Skeletal muscle satellite cell (primary cell): ENCODE measurements at regions not wholly inside any gene's neighbourhood (a gene's known extent, or its start where the extent isn't known, plus 50 kb on each side); places are given as distances from the start of the nearest gene placed in this dataset.
"Not testable (repeated sequence)": the region's sequence is repeated elsewhere in the genome, so short reads cannot be mapped to it uniquely, and the experiment has no call there.

Experiments used
- H3K27me3 ChIP-seq: 2 replicates; pipeline ENCODE4 v1.7.0; 2013; ENCODE audit warnings: low read length; ENCODE audit not compliant: control insufficient read depth, insufficient read depth
- H3K36me3 ChIP-seq: 2 replicates; pipeline ENCODE4 v1.7.0; 2013; ENCODE audit warnings: mild to moderate bottlenecking, control low read depth, low read length; ENCODE audit not compliant: insufficient read depth
- H3K4me1 ChIP-seq: 2 replicates; pipeline ENCODE4 v1.7.0; 2013; ENCODE audit warnings: low read length; ENCODE audit not compliant: control insufficient read depth, insufficient read depth
- H3K4me2 ChIP-seq: 2 replicates; pipeline ENCODE4 v1.7.0; 2013; ENCODE audit warnings: mild to moderate bottlenecking, low read length
- H3K4me3 ChIP-seq: 2 replicates; pipeline ENCODE4 v1.7.0; 2013; ENCODE audit warnings: low read length
- H3K9ac ChIP-seq: 2 replicates; pipeline ENCODE4 v1.7.0; 2013; ENCODE audit warnings: mild to moderate bottlenecking, low read depth, low read length, moderate library complexity
- H3K9me3 ChIP-seq: replicated peaks from 2 replicates; pipeline ENCODE4 v1.7.0; 2013; ENCODE audit warnings: mild to moderate bottlenecking, control low read depth, low read length

DNA sequence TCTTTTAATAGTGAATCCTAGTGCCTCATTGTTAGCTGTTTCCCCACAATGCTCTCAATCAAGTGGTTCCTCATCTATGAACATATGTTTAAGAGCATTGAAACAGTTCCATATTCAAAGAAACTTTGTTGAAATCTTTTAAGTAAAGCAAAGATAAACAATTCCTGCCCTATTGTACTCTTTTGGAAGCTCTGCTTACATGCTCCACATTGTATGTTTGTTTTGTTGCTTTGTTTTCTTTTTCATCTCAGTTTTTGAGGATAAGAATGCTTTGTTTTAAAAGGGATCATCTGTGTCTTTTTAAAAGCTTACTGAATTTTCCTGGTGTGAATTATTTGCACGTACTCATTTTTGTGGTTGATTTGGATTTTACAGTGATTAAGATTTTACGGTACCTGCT, 132.2 kb upstream of the MARCKS start:
- H3K4me3 ChIP-seq, H3K9me3 ChIP-seq, H3K9ac ChIP-seq, H3K27me3 ChIP-seq, H3K4me1 ChIP-seq, H3K36me3 ChIP-seq, H3K4me2 ChIP-seq: not testable (repeated sequence)

- Histone ChIP-seq H3K9ac (no peak overlapping the region), H3K36me3 (no peaks in the 10 kb centered on the region), H3K4me1 (peaks cover 10% of the 10 kb centered on the region), H3K9me3 (no peaks in the 10 kb centered on the region), H3K4me3 (no peak overlapping the region), H3K4me2 (no peak overlapping the region), H3K27me3 (no peaks in the 10 kb centered on the region)
Measured at GRCh38 chr6:113731541-113731940, 125.6 kb upstream of the MARCKS start.

DNA sequence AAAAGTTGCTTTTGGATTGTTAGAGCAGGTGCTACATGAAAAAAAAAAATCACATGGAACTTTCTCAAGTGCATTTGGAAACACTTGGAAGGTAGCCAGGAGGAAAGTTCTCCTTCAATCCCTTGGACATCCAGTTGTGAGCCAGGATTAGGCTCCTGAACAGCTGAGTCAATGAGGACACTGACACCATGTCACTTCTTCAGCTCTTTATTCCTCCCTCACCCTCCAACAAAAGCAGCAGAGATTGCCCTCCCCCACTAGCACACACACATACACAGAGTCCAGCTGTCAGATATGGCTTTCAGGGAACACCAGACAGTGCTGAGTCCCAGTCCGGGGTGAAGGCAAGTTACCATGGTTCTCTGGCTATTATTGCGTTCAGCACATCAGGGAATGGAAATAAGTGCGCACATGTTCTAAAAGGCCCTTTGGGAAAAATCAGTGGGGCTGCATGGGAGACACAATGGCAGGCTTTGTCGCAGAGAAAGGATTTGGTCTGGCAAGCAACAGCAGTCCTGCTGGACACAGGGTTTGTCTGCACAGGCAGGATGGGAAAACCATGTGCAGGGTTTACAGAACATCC, 124.7 kb upstream of the MARCKS start:
- H3K4me2 ChIP-seq: peak overlapping the region; percentile 1
- H3K4me3 ChIP-seq: no peak overlapping the region
- no peaks in the 10 kb centered on the region for H3K9me3 ChIP-seq
- peaks cover 10% of the 10 kb centered on the region for H3K4me1 ChIP-seq
- H3K36me3 ChIP-seq: no peaks in the 10 kb centered on the region
- H3K27me3 ChIP-seq: no peaks in the 10 kb centered on the region
- no peak overlapping the region for H3K9ac ChIP-seq

DNA sequence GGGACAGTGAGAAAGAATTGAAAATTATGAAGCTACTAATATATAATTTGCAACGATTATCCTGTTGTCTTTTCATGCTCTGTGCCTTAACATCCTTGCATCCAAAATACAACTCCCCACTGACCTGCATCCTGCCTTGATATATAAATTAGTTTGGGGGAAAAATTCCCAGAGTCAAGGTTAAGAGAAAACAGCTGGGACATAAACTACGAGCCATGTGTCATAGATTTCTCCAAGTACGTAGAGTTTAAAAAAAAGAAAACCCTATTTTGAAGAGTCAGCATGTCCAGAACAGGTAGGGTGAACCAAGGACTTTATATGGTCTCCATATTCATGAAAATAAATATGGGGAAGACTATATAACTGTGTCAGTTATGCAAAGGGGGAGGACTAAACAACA, 123.8 kb upstream of the MARCKS start:
- no peak overlapping the region for H3K4me2 ChIP-seq
- no peak overlapping the region for H3K9ac ChIP-seq
- no peak overlapping the region for H3K4me3 ChIP-seq
- peaks cover 10% of the 10 kb centered on the region for H3K4me1 ChIP-seq
- H3K36me3 ChIP-seq: no peaks in the 10 kb centered on the region
- no peaks in the 10 kb centered on the region for H3K27me3 ChIP-seq
- H3K9me3 ChIP-seq: no peaks in the 10 kb centered on the region

- Histone ChIP-seq H3K4me1 (peaks cover 10% of the 10 kb centered on the region), H3K4me2 (no peak overlapping the region), H3K27me3 (no peaks in the 10 kb centered on the region), H3K36me3 (no peaks in the 10 kb centered on the region), H3K9me3 (no peaks in the 10 kb centered on the region), H3K4me3 (no peak overlapping the region), H3K9ac (no peak overlapping the region)
Measured at GRCh38 chr6:113734982-113735381, 122.2 kb upstream of the MARCKS start.

DNA sequence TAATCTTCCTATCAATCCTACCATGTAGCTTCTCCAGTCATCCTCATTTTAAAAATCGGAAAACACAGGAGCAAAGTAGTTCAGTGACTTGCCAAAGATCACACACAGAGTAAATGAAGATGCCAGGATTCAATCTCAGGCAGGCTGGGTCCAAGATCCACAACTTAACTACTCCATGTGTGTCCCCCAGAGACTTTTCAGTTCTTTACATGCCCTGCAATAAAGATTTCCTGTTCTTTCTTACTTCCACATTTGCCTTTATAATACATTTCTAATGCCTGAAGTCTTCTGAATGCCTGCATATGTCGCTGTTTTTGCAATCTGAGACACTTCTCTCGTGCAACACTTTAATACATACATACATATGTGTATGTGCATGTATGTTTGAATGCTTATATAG, 121.7 kb upstream of the MARCKS start:
- no peak overlapping the region for H3K4me2 ChIP-seq
- H3K36me3 ChIP-seq: no peaks in the 10 kb centered on the region
- H3K9ac ChIP-seq: no peak overlapping the region

DNA sequence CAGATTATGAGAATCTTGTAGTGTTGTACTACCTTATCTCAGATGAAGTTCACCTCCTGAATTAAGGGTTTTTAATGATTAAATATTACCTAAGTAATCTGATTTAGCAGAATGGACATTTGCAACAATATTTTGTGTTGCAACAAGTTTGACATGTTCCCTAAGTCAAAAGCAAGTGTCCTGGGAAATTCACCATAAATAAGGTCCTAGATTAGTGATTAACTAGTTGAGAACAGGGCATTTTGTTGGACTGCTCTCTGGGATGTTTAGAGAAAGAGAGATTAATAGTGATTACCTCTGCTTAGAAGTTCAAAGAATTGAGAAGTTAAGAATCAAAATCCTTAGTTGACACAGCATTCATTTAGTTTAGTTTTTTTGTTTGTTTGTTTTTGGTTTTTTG, 120.2 kb upstream of the MARCKS start:
- Histone ChIP-seq H3K4me3 (no peak overlapping the region), H3K36me3 (no peaks in the 10 kb centered on the region), H3K4me1 (peaks cover 10% of the 10 kb centered on the region), H3K4me2 (no peak overlapping the region), H3K9me3 (no peaks in the 10 kb centered on the region), H3K27me3 (no peaks in the 10 kb centered on the region), H3K9ac (no peak overlapping the region)

More for the DNA sequence above, 121.7 kb upstream of the MARCKS start:
- Histone ChIP-seq H3K4me1 (peaks cover 10% of the 10 kb centered on the region), H3K9me3 (no peaks in the 10 kb centered on the region), H3K4me3 (no peak overlapping the region), H3K27me3 (no peaks in the 10 kb centered on the region)

GRCh38 chr6:113739041-113739655, 118.0 kb upstream of the MARCKS start:
- no peak overlapping the region for H3K4me2 ChIP-seq
- H3K27me3 ChIP-seq: no peaks in the 10 kb centered on the region
- no peak overlapping the region for H3K4me3 ChIP-seq
- no peak overlapping the region for H3K9ac ChIP-seq
- peaks cover 6% of the 10 kb centered on the region for H3K4me1 ChIP-seq
- H3K36me3 ChIP-seq: no peaks in the 10 kb centered on the region
- no peaks in the 10 kb centered on the region for H3K9me3 ChIP-seq

GRCh38 chr6:113741651-113742050, 115.5 kb upstream of the MARCKS start:
- Histone ChIP-seq H3K9me3 (no peaks in the 10 kb centered on the region), H3K4me1 (no peaks in the 10 kb centered on the region), H3K9ac (no peak overlapping the region), H3K36me3 (no peaks in the 10 kb centered on the region), H3K27me3 (no peaks in the 10 kb centered on the region), H3K4me3 (no peak overlapping the region), H3K4me2 (no peak overlapping the region)

DNA sequence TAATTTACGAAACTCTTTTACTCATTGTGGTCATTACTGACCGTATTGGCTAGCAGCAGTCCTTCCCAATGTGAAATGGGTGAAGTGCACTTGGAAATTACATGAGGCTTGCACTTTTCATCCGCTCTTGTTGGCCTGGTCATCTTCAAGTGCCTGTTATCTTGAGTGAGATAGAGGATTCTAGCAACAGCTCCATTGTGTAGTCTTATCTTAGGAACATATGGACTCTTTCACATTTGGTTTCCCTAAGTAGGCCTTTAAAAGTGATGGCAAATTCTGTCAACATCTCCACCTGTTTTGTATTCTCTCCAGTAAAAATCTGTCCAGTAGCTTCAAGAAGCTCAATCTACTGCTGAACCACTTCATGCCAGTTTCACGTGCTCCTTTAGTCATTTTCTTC, 114.8 kb upstream of the MARCKS start:
- H3K4me3 ChIP-seq: no peak overlapping the region
- H3K36me3 ChIP-seq: no peaks in the 10 kb centered on the region
- no peaks in the 10 kb centered on the region for H3K4me1 ChIP-seq
- H3K9me3 ChIP-seq: no peaks in the 10 kb centered on the region
- no peaks in the 10 kb centered on the region for H3K27me3 ChIP-seq
- H3K4me2 ChIP-seq: no peak overlapping the region
- no peak overlapping the region for H3K9ac ChIP-seq

DNA sequence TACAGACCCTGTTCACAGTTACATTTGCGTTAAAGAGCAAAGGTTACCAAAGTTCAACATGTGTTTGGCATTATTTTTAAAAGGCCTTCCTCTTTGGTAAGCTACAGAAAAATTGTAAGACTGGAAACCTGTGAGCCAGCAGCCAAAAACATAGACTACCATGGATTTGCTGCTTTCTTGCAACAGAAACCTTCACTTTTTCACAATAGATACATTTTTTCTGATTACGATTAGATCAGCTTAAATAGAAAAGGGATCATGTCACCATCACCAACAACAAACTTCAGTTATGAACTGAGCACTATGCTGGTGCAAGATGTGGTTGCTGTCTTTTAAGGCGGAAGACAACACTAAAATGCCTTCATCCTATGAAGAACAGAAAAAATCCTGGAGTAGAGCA, 112.3 kb upstream of the MARCKS start:
- Histone ChIP-seq H3K4me3 (no peak overlapping the region), H3K4me2 (no peak overlapping the region), H3K9me3 (no peaks in the 10 kb centered on the region)

GRCh38 chr6:113750151-113750855, 106.8 kb upstream of the MARCKS start:
- H3K4me3 ChIP-seq: no peak overlapping the region
- H3K4me2 ChIP-seq: no peak overlapping the region
- H3K4me1 ChIP-seq: no peaks in the 10 kb centered on the region
- H3K9me3 ChIP-seq: no peaks in the 10 kb centered on the region
- H3K9ac ChIP-seq: no peak overlapping the region
- no peaks in the 10 kb centered on the region for H3K27me3 ChIP-seq
- H3K36me3 ChIP-seq: no peaks in the 10 kb centered on the region

More for the DNA sequence above, 112.3 kb upstream of the MARCKS start:
- H3K4me1 ChIP-seq: no peaks in the 10 kb centered on the region
- no peak overlapping the region for H3K9ac ChIP-seq
- H3K27me3 ChIP-seq: no peaks in the 10 kb centered on the region
- H3K36me3 ChIP-seq: no peaks in the 10 kb centered on the region
